Heart left ventricle (tissue), 13 donors: ENCODE measurements at regions not wholly inside any gene's neighbourhood (a gene's known extent, or its start where the extent isn't known, plus 50 kb on each side); places are given as distances from the start of the nearest gene placed in this dataset.

ENCODE experiments used
- POLR2A ChIP-seq, 2 donors: fragments of 450-650 bp; IDR thresholded peaks; one replicate each; pipeline ENCODE4 v1.6.1; 2017; ENCODE audit warnings: antibody characterized with exemption in 2 of 2, mild to moderate bottlenecking in 2 of 2, moderate library complexity in 2 of 2
- TF ChIP-seq, protein P1 (sequence below), 12 donors: fragments of 200-600 bp; sonication (generic) in 4 of 12; IDR thresholded peaks; one replicate each; pipeline versions ENCODE4 v1.5.0 to v1.8.0; 2018 to 2022; ENCODE audit warnings: antibody characterized with exemption in 12 of 12, mild to moderate bottlenecking in 5 of 12
- donor health status: ischemic (EF 13 %, LVEDD 7.1; RV severe dilation, severe dysfunction).
- donor health status: DM: no; HTN: yes; CAD: no.
- donor health status: DM: no; HTN: no; CAD: no.
- donor health status: ischemic (EF 25% LVEDD 6.9; RV normal size, moderate dysfunction).
- donor health status: ischemic (EF 25% LVEDD 5.7; RV mildly dilated, moderate dysfunction).
- donor health status: ischemic (EF 35%, LVEDD 5.7; RV mildly dilated, moderate dysfunction).
- donor health status: nonischemic (EF 11% LVEDD 7.7; RV severe dilation, severe dysfunction).
- donor health status: DM: yes; HTN: yes; CAD: no.
- donor health status: PGD.
- donor health status: ischemic (EF 29% LVEDD 5.4; RV normal size, mild dysfunction).
- donor health status: nonischemic (EF 23%, LVEDD 6.1; RV moderate dilation, normal function).

DNA sequence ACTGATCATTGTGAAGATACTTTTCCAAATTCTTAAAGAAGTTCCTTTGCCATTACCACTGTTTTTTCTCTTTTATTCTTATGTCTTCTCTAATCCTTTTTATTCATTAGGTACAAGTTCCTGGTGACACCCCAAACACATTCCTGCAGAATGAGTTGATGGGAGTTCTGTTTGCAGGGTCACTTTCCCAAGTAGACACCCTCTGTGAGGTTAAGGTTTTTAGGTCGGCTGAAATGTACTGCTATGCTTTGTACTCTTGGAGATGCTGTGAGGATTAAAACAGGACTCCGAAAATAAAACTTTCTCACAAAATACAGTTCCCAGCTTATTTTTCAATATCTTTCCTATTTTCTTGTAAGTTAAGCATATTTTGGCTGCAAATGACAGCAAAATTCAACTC is 143.3 kb upstream of the TLE4 start:
- no peak for TF ChIP-seq POLR2A (IDR thresholded peaks at IDR 0.05)
- TF ChIP-seq, protein P1, sequence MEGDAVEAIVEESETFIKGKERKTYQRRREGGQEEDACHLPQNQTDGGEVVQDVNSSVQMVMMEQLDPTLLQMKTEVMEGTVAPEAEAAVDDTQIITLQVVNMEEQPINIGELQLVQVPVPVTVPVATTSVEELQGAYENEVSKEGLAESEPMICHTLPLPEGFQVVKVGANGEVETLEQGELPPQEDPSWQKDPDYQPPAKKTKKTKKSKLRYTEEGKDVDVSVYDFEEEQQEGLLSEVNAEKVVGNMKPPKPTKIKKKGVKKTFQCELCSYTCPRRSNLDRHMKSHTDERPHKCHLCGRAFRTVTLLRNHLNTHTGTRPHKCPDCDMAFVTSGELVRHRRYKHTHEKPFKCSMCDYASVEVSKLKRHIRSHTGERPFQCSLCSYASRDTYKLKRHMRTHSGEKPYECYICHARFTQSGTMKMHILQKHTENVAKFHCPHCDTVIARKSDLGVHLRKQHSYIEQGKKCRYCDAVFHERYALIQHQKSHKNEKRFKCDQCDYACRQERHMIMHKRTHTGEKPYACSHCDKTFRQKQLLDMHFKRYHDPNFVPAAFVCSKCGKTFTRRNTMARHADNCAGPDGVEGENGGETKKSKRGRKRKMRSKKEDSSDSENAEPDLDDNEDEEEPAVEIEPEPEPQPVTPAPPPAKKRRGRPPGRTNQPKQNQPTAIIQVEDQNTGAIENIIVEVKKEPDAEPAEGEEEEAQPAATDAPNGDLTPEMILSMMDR (IDR thresholded peaks at IDR 0.05) = no peak
